ENCODE measurements at regions not wholly inside any gene's neighbourhood (a gene's known extent, or its start where the extent isn't known, plus 50 kb on each side); places are given as distances from the start of the nearest gene placed in this dataset.

- Histone ChIP-seq H3K36me3 (ENCODE audit: control insufficient read depth in 2 of 2, insufficient read depth in 2 of 2, low read length in 2 of 2) (no peaks in the 10 kb centered on the region), H3K27ac (ENCODE audit: low read length) (no peak overlapping the region), H3K9me3 (ENCODE audit: control insufficient read depth in 2 of 2, low read length in 2 of 2) (no peaks in the 10 kb centered on the region), H3K4me3 (ENCODE audit: low read length in 2 of 2) (no peak overlapping the region), H3K27me3 (ENCODE audit: control insufficient read depth in 1 of 2, insufficient read depth in 2 of 2, low read length in 2 of 2) (no peaks in the 10 kb centered on the region), H3K9ac (ENCODE audit: low read length in 2 of 2) (no peak overlapping the region), H3K4me1 (ENCODE audit: control insufficient read depth, insufficient read depth, low read length) (no peaks in the 10 kb centered on the region)
Observed at GRCh38 chr4:159425737-159426305, 322.9 kb downstream of the RAPGEF2 start.

DNA sequence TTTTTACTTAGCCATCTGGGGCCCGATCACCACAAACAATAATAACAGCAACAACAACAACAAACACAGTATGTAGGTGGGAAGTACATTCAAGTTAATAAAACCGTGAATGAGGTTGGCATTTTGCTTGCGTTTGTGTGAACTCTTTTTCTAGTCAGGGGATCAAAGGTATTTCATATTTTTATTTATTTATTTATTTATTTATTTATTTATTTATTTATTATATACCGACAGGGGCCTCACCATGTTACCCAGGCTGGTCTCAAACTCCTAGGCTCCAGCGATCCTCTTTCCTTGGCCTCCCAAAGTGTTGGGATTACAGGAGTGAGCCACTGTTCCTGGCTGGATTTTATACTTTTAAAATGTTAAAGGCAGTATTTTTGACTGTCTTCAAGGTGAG lies 325.4 kb downstream of the RAPGEF2 start:
- no peak overlapping the region for H3K27ac ChIP-seq (ENCODE audit: low read length)

GRCh38 chr4:159428975-159429692 lies 326.3 kb downstream of the RAPGEF2 start:
- H3K9ac ChIP-seq (ENCODE audit: low read length in 2 of 2) = no peak overlapping the region
- no peaks in the 10 kb centered on the region for H3K36me3 ChIP-seq (ENCODE audit: control insufficient read depth in 2 of 2, insufficient read depth in 2 of 2, low read length in 2 of 2)
- H3K27me3 ChIP-seq (ENCODE audit: control insufficient read depth in 1 of 2, insufficient read depth in 2 of 2, low read length in 2 of 2) = no peaks in the 10 kb centered on the region
- no peak overlapping the region for H3K4me3 ChIP-seq (ENCODE audit: low read length in 2 of 2)
- no peaks in the 10 kb centered on the region for H3K4me1 ChIP-seq (ENCODE audit: control insufficient read depth, insufficient read depth, low read length)
- H3K27ac ChIP-seq (ENCODE audit: low read length) = no peak overlapping the region
- H3K9me3 ChIP-seq (ENCODE audit: control insufficient read depth in 2 of 2, low read length in 2 of 2) = no peaks in the 10 kb centered on the region

More for the DNA sequence above, 325.4 kb downstream of the RAPGEF2 start:
- Histone ChIP-seq H3K4me3 (ENCODE audit: low read length in 2 of 2) (no peak overlapping the region), H3K9ac (ENCODE audit: low read length in 2 of 2) (no peak overlapping the region), H3K9me3 (ENCODE audit: control insufficient read depth in 2 of 2, low read length in 2 of 2) (no peaks in the 10 kb centered on the region), H3K36me3 (ENCODE audit: control insufficient read depth in 2 of 2, insufficient read depth in 2 of 2, low read length in 2 of 2) (no peaks in the 10 kb centered on the region), H3K4me1 (ENCODE audit: control insufficient read depth, insufficient read depth, low read length) (no peaks in the 10 kb centered on the region), H3K27me3 (ENCODE audit: control insufficient read depth in 1 of 2, insufficient read depth in 2 of 2, low read length in 2 of 2) (no peaks in the 10 kb centered on the region)

GRCh38 chr4:159429693-159430035 lies 326.8 kb downstream of the RAPGEF2 start:
- Histone ChIP-seq H3K27ac (ENCODE audit: low read length) (no peak overlapping the region), H3K4me3 (ENCODE audit: low read length in 2 of 2) (no peak overlapping the region), H3K9me3 (ENCODE audit: control insufficient read depth in 2 of 2, low read length in 2 of 2) (no peaks in the 10 kb centered on the region), H3K27me3 (ENCODE audit: control insufficient read depth in 1 of 2, insufficient read depth in 2 of 2, low read length in 2 of 2) (no peaks in the 10 kb centered on the region), H3K4me1 (ENCODE audit: control insufficient read depth, insufficient read depth, low read length) (no peaks in the 10 kb centered on the region), H3K36me3 (ENCODE audit: control insufficient read depth in 2 of 2, insufficient read depth in 2 of 2, low read length in 2 of 2) (no peaks in the 10 kb centered on the region), H3K9ac (ENCODE audit: low read length in 2 of 2) (no peak overlapping the region)

DNA sequence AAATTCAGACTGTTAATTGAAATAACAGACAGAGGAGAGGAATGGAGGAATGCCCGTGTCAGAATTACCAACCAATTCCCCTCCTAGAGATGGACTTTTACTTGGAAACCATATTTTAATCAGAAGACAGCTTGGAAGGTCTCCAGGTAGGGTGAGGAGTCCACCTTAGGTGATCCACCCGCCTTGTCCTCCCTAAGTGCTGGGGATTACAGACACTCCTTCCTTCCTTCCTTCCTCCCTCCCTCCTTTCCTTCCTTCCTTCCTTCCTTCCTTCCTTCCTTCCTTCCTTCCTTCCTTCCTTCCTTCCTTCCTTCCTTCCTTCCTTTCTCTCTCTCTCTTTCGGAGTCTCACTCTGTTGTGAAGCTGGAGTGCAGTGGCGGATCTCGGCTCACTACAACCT lies 328.0 kb downstream of the RAPGEF2 start:
- H3K36me3 ChIP-seq (ENCODE audit: control insufficient read depth in 2 of 2, insufficient read depth in 2 of 2, low read length in 2 of 2) = no peaks in the 10 kb centered on the region
- H3K9ac ChIP-seq (ENCODE audit: low read length in 2 of 2) = no peak overlapping the region
- H3K27me3 ChIP-seq (ENCODE audit: control insufficient read depth in 1 of 2, insufficient read depth in 2 of 2, low read length in 2 of 2) = no peaks in the 10 kb centered on the region
- H3K4me1 ChIP-seq (ENCODE audit: control insufficient read depth, insufficient read depth, low read length) = no peaks in the 10 kb centered on the region
- no peaks in the 10 kb centered on the region for H3K9me3 ChIP-seq (ENCODE audit: control insufficient read depth in 2 of 2, low read length in 2 of 2)
- H3K27ac ChIP-seq (ENCODE audit: low read length) = no peak overlapping the region
- H3K4me3 ChIP-seq (ENCODE audit: low read length in 2 of 2) = no peak overlapping the region

DNA sequence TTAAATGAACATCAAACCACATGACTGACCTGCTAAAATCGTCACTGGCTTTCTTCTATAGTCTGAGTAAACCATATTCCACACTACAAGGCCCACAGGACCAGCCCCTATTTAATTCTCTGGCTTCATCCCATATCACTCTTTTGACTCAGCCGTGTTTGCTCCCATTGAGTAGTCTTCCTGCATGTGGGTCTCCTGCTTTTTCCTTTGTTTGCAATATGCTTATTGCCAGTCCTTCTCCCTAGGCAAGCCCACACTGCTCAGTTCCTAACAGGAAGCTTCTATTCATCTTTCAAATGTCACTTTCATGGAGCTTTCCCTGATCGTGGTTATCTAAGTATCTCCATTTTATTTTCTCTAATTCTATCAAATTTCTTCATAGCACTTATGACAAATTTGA lies 329.6 kb downstream of the RAPGEF2 start:
- Histone ChIP-seq H3K9me3 (ENCODE audit: control insufficient read depth in 2 of 2, low read length in 2 of 2) (no peaks in the 10 kb centered on the region), H3K27ac (ENCODE audit: low read length) (no peak overlapping the region), H3K9ac (ENCODE audit: low read length in 2 of 2) (no peak overlapping the region), H3K36me3 (ENCODE audit: control insufficient read depth in 2 of 2, insufficient read depth in 2 of 2, low read length in 2 of 2) (no peaks in the 10 kb centered on the region), H3K27me3 (ENCODE audit: control insufficient read depth in 1 of 2, insufficient read depth in 2 of 2, low read length in 2 of 2) (no peaks in the 10 kb centered on the region), H3K4me3 (ENCODE audit: low read length in 2 of 2) (no peak overlapping the region), H3K4me1 (ENCODE audit: control insufficient read depth, insufficient read depth, low read length) (no peaks in the 10 kb centered on the region)

GRCh38 chr4:159433337-159433736 lies 330.5 kb downstream of the RAPGEF2 start:
- no peaks in the 10 kb centered on the region for H3K27me3 ChIP-seq (ENCODE audit: control insufficient read depth in 1 of 2, insufficient read depth in 2 of 2, low read length in 2 of 2)
- H3K4me3 ChIP-seq (ENCODE audit: low read length in 2 of 2) = no peak overlapping the region
- no peaks in the 10 kb centered on the region for H3K36me3 ChIP-seq (ENCODE audit: control insufficient read depth in 2 of 2, insufficient read depth in 2 of 2, low read length in 2 of 2)

DNA sequence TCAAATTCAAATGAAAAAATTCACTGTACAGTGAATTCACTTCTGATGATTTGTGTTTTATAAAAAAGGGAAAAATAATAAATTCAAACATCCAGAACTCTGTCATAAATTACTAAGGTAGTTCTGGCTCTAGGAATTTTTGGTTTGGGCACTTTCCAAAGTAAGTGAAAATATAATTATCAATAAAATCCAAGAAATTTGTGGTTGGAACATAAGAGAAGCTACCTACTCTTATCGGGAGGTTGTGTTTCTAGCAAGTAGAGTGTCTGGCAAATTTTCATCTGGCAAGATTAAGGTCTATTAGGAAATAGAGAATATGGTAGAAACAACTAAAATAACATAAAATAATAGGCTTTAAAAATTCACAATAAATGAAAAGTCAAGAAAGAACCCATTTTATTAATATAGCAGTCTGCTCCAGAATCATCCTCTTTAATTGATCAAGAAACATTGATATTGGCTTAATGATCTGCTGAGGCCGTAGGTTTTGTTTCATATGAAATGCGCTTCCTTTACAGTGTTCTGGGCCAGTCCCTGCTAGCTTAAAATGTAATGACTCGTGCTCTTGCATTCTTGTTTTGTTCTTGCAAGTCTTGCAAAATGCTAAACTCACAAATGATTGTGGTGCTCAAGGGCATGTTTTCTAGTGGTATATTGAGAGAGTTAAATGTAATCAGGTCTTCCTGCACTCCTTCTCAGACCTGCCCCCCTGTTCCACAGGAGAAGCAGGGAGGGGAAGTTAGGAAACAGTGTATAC lies 331.4 kb downstream of the RAPGEF2 start:
- Histone ChIP-seq H3K4me3 (ENCODE audit: low read length in 2 of 2) (no peak overlapping the region), H3K36me3 (ENCODE audit: control insufficient read depth in 2 of 2, insufficient read depth in 2 of 2, low read length in 2 of 2) (no peaks in the 10 kb centered on the region), H3K4me1 (ENCODE audit: control insufficient read depth, insufficient read depth, low read length) (no peaks in the 10 kb centered on the region), H3K27ac (ENCODE audit: low read length) (no peak overlapping the region), H3K27me3 (ENCODE audit: control insufficient read depth in 1 of 2, insufficient read depth in 2 of 2, low read length in 2 of 2) (no peaks in the 10 kb centered on the region), H3K9me3 (ENCODE audit: control insufficient read depth in 2 of 2, low read length in 2 of 2) (no peaks in the 10 kb centered on the region), H3K9ac (ENCODE audit: low read length in 2 of 2) (no peak overlapping the region)

More at GRCh38 chr4:159433337-159433736, 330.5 kb downstream of the RAPGEF2 start:
- Histone ChIP-seq H3K9me3 (ENCODE audit: control insufficient read depth in 2 of 2, low read length in 2 of 2) (no peaks in the 10 kb centered on the region), H3K4me1 (ENCODE audit: control insufficient read depth, insufficient read depth, low read length) (no peaks in the 10 kb centered on the region), H3K27ac (ENCODE audit: low read length) (no peak overlapping the region), H3K9ac (ENCODE audit: low read length in 2 of 2) (no peak overlapping the region)

DNA sequence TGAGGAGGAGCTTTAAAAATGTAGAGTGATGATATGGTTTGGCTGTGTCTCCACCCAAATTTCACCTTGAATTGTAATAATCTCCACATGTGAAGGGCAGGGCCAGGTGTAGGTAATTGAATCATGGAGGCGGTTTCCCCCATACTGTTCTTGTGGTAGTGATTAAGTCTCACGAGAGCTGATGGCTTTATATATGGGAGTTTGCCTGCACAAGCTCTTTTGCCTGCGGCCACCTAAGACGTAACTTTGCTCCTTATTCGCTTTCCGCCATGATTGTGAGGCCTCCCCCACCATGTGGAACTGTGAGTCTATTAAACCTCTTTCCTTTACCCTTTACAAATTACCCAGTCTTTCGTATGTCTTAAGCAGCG lies 332.0 kb downstream of the RAPGEF2 start:
- H3K36me3 ChIP-seq (ENCODE audit: control insufficient read depth in 2 of 2, insufficient read depth in 2 of 2, low read length in 2 of 2) = no peaks in the 10 kb centered on the region

DNA sequence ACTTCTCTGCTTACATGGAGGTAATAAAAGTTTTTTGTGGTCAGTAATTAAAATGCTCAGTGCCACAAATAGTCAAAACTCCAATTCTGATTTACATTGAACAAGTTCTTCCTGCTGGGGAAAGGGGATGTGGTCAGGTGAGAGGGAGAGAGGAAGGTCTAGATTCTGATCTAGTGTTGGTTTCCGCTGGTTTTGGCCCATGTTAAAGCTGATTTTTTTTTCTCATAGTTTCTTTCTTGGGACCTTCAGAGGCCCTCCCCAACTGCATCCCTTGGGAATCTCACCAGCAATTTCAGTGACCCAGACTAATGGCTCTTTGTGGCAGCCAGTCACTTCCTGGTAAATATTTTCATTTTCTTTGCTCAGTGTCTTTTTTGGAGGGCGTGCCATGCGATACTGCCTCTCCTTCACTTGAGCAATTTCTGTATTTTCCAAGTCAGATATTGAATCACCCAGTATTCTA lies 332.7 kb downstream of the RAPGEF2 start:
- Histone ChIP-seq H3K4me1 (ENCODE audit: control insufficient read depth, insufficient read depth, low read length) (no peaks in the 10 kb centered on the region), H3K4me3 (ENCODE audit: low read length in 2 of 2) (no peak overlapping the region), H3K36me3 (ENCODE audit: control insufficient read depth in 2 of 2, insufficient read depth in 2 of 2, low read length in 2 of 2) (no peaks in the 10 kb centered on the region), H3K27ac (ENCODE audit: low read length) (no peak overlapping the region), H3K9ac (ENCODE audit: low read length in 2 of 2) (no peak overlapping the region), H3K9me3 (ENCODE audit: control insufficient read depth in 2 of 2, low read length in 2 of 2) (no peaks in the 10 kb centered on the region), H3K27me3 (ENCODE audit: control insufficient read depth in 1 of 2, insufficient read depth in 2 of 2, low read length in 2 of 2) (no peaks in the 10 kb centered on the region)

More for the DNA sequence above, 332.0 kb downstream of the RAPGEF2 start:
- no peak overlapping the region for H3K27ac ChIP-seq (ENCODE audit: low read length)
- no peaks in the 10 kb centered on the region for H3K27me3 ChIP-seq (ENCODE audit: control insufficient read depth in 1 of 2, insufficient read depth in 2 of 2, low read length in 2 of 2)
- no peaks in the 10 kb centered on the region for H3K4me1 ChIP-seq (ENCODE audit: control insufficient read depth, insufficient read depth, low read length)
- H3K4me3 ChIP-seq (ENCODE audit: low read length in 2 of 2) = no peak overlapping the region
- no peak overlapping the region for H3K9ac ChIP-seq (ENCODE audit: low read length in 2 of 2)
- no peaks in the 10 kb centered on the region for H3K9me3 ChIP-seq (ENCODE audit: control insufficient read depth in 2 of 2, low read length in 2 of 2)

- no peaks in the 10 kb centered on the region for H3K27me3 ChIP-seq (ENCODE audit: control insufficient read depth in 1 of 2, insufficient read depth in 2 of 2, low read length in 2 of 2)
- no peak overlapping the region for H3K27ac ChIP-seq (ENCODE audit: low read length)
- H3K9me3 ChIP-seq (ENCODE audit: control insufficient read depth in 2 of 2, low read length in 2 of 2) = no peaks in the 10 kb centered on the region
- H3K4me1 ChIP-seq (ENCODE audit: control insufficient read depth, insufficient read depth, low read length) = no peaks in the 10 kb centered on the region
- H3K4me3 ChIP-seq (ENCODE audit: low read length in 2 of 2) = no peak overlapping the region
- H3K9ac ChIP-seq (ENCODE audit: low read length in 2 of 2) = no peak overlapping the region
- H3K36me3 ChIP-seq (ENCODE audit: control insufficient read depth in 2 of 2, insufficient read depth in 2 of 2, low read length in 2 of 2) = no peaks in the 10 kb centered on the region
Observed at GRCh38 chr4:159443975-159444374, 341.1 kb downstream of the RAPGEF2 start.
